GM23338 (cell line): ENCODE measurements at regions not wholly inside any gene's neighbourhood (a gene's known extent, or its start where the extent isn't known, plus 50 kb on each side); places are given as distances from the start of the nearest gene placed in this dataset.
"Not testable (repeated sequence)": the region's sequence is repeated elsewhere in the genome, so short reads cannot be mapped to it uniquely, and the experiment has no call there.

Experiments
- ATAC-seq: fragments of 200-7000 bp; cut with Tn5 transposase; 3 replicates; pipeline ENCODE4 v1.9.1; 2020
- DNase-seq: peaks from one replicate; pipeline ENCODE4 v3.0.0-alpha.2; 2015; ENCODE audit warnings: low spot score
- H2AFZ ChIP-seq: fragments of 200-600 bp; sonication (generic); 2 replicates; pipeline ENCODE4 v1.8.0; 2016; ENCODE audit warnings: antibody characterized with exemption, mild to moderate bottlenecking, moderate library complexity
- H3F3A ChIP-seq: fragments of 200-600 bp; sonication (generic); replicated peaks from 2 replicates; pipeline ENCODE4 v1.8.0; 2017; ENCODE audit warnings: antibody characterized with exemption, mixed run types, low read depth
- H3K27ac ChIP-seq: fragments of 200-600 bp; sonication (generic); 2 replicates; pipeline ENCODE4 v1.6.1; 2016; ENCODE audit warnings: low read depth
- H3K27me3 ChIP-seq: fragments of 200-600 bp; sonication (generic); 2 replicates; pipeline ENCODE4 v1.8.0; 2016; ENCODE audit warnings: mild to moderate bottlenecking, mixed run types, moderate library complexity; ENCODE audit not compliant: insufficient read depth
- H3K36me3 ChIP-seq: fragments of 200-600 bp; sonication (generic); 2 replicates; pipeline ENCODE4 v1.8.0; 2016; ENCODE audit warnings: mild to moderate bottlenecking; ENCODE audit not compliant: insufficient read depth
- H3K4me1 ChIP-seq: fragments of 200-600 bp; sonication (generic); 2 replicates; pipeline ENCODE4 v1.8.0; 2016; ENCODE audit warnings: mild to moderate bottlenecking, moderate library complexity; ENCODE audit not compliant: insufficient read depth
- H3K4me2 ChIP-seq: fragments of 200-600 bp; sonication (generic); 2 replicates; pipeline ENCODE4 v1.7.1; 2017; ENCODE audit warnings: mixed run types
- H3K4me3 ChIP-seq: fragments of 200-600 bp; sonication (generic); 2 replicates; pipeline ENCODE4 v1.6.1; 2016; ENCODE audit warnings: mixed run types
- H3K79me2 ChIP-seq: fragments of 200-600 bp; sonication (generic); replicated peaks from 2 replicates; pipeline ENCODE4 v1.8.0; 2017; ENCODE audit warnings: mild to moderate bottlenecking; ENCODE audit not compliant: insufficient read depth
- H3K9me2 ChIP-seq: fragments of 200-600 bp; sonication (generic); 2 replicates; pipeline ENCODE4 v1.8.0; 2017; ENCODE audit not compliant: insufficient read depth
- H4K20me1 ChIP-seq: fragments of 200-600 bp; sonication (generic); replicated peaks from 2 replicates; pipeline ENCODE4 v1.8.0; 2017; ENCODE audit warnings: mild to moderate bottlenecking; ENCODE audit not compliant: insufficient read depth
- H3K27ac Mint-ChIP-seq: 2 replicates; pipeline ENCODE4 v1.8.0; 2020; ENCODE audit warnings: inconsistent platforms, mild to moderate bottlenecking, moderate library complexity, mixed read lengths
- H3K27me3 Mint-ChIP-seq: 3 replicates; pipeline ENCODE4 v1.8.0; 2022; ENCODE audit warnings: low read depth, mild to moderate bottlenecking, moderate library complexity, mixed read lengths, inconsistent platforms; ENCODE audit not compliant: insufficient read depth, poor library complexity
- H3K36me3 Mint-ChIP-seq: 3 replicates; pipeline ENCODE4 v1.8.0; 2021; ENCODE audit warnings: low read depth, mild to moderate bottlenecking, inconsistent platforms, moderate library complexity, mixed read lengths
- H3K4me1 Mint-ChIP-seq: 3 replicates; pipeline ENCODE4 v1.8.0; 2020; ENCODE audit warnings: mild to moderate bottlenecking, inconsistent platforms, mixed read lengths
- H3K4me3 Mint-ChIP-seq: 3 replicates; pipeline ENCODE4 v1.8.0; 2021; ENCODE audit warnings: moderate library complexity, mild to moderate bottlenecking, inconsistent platforms, mixed read lengths
- H3K9me3 Mint-ChIP-seq: 3 replicates; pipeline ENCODE4 v1.8.0; 2020; ENCODE audit warnings: moderate library complexity, mild to moderate bottlenecking, inconsistent platforms, mixed read lengths
- EZH2phosphoT487 ChIP-seq: fragments of 200-600 bp; sonication (generic); IDR thresholded peaks from one replicate; pipeline ENCODE4 v1.8.1; 2018; ENCODE audit warnings: antibody characterized with exemption; ENCODE audit not compliant: unreplicated experiment
- NANOG ChIP-seq: IDR thresholded peaks from 2 replicates; pipeline ENCODE4 v1.6.1; 2016; ENCODE audit warnings: antibody characterized with exemption, borderline replicate concordance
- ZNF331 ChIP-seq: fragments of 250-450 bp; sonication (Bioruptor Pico); IDR thresholded peaks from 2 replicates; pipeline ENCODE4 v1.5.0; 2020; ENCODE audit warnings: low read depth, mild to moderate bottlenecking, moderate library complexity
- TF ChIP-seq, protein P1 (sequence below): fragments of 250-450 bp; sonication (Bioruptor Pico); IDR thresholded peaks from 2 replicates; pipeline ENCODE4 v1.5.0; 2020; ENCODE audit warnings: mild to moderate bottlenecking, moderate library complexity
- TF ChIP-seq, protein P2 (sequence below), 2 experiments: fragments of 200-600 bp in 1 of 2; sonication (generic) in 1 of 2; conservative IDR thresholded peaks; 2 replicates each; pipeline versions ENCODE4 v1.5.1 to v1.6.1; 2016 to 2017; ENCODE audit warnings: antibody characterized with exemption in 2 of 2, low read depth in 2 of 2, mild to moderate bottlenecking in 2 of 2, moderate library complexity in 1 of 2

DNA sequence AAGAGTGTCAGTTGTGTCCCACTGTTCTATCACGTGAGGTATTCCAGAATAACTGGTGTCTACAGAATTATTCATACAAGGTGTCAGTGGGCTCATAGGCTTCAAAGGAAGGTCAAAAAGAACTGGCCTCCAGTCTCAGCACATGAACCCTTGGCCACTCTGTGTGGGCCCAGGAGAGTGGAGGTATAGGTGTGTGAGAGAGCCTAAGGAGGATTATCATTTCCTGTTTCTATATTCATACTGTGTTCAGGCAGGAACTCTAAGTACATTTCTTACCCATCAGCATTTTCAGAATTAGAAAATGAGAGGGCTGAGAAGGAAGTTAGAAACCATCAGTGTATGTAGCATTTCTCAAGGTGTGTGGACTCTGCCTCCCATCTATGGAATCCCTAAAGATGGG lies 87.0 kb downstream of the BTG1 start (continued):
- TF ChIP-seq, protein P1, sequence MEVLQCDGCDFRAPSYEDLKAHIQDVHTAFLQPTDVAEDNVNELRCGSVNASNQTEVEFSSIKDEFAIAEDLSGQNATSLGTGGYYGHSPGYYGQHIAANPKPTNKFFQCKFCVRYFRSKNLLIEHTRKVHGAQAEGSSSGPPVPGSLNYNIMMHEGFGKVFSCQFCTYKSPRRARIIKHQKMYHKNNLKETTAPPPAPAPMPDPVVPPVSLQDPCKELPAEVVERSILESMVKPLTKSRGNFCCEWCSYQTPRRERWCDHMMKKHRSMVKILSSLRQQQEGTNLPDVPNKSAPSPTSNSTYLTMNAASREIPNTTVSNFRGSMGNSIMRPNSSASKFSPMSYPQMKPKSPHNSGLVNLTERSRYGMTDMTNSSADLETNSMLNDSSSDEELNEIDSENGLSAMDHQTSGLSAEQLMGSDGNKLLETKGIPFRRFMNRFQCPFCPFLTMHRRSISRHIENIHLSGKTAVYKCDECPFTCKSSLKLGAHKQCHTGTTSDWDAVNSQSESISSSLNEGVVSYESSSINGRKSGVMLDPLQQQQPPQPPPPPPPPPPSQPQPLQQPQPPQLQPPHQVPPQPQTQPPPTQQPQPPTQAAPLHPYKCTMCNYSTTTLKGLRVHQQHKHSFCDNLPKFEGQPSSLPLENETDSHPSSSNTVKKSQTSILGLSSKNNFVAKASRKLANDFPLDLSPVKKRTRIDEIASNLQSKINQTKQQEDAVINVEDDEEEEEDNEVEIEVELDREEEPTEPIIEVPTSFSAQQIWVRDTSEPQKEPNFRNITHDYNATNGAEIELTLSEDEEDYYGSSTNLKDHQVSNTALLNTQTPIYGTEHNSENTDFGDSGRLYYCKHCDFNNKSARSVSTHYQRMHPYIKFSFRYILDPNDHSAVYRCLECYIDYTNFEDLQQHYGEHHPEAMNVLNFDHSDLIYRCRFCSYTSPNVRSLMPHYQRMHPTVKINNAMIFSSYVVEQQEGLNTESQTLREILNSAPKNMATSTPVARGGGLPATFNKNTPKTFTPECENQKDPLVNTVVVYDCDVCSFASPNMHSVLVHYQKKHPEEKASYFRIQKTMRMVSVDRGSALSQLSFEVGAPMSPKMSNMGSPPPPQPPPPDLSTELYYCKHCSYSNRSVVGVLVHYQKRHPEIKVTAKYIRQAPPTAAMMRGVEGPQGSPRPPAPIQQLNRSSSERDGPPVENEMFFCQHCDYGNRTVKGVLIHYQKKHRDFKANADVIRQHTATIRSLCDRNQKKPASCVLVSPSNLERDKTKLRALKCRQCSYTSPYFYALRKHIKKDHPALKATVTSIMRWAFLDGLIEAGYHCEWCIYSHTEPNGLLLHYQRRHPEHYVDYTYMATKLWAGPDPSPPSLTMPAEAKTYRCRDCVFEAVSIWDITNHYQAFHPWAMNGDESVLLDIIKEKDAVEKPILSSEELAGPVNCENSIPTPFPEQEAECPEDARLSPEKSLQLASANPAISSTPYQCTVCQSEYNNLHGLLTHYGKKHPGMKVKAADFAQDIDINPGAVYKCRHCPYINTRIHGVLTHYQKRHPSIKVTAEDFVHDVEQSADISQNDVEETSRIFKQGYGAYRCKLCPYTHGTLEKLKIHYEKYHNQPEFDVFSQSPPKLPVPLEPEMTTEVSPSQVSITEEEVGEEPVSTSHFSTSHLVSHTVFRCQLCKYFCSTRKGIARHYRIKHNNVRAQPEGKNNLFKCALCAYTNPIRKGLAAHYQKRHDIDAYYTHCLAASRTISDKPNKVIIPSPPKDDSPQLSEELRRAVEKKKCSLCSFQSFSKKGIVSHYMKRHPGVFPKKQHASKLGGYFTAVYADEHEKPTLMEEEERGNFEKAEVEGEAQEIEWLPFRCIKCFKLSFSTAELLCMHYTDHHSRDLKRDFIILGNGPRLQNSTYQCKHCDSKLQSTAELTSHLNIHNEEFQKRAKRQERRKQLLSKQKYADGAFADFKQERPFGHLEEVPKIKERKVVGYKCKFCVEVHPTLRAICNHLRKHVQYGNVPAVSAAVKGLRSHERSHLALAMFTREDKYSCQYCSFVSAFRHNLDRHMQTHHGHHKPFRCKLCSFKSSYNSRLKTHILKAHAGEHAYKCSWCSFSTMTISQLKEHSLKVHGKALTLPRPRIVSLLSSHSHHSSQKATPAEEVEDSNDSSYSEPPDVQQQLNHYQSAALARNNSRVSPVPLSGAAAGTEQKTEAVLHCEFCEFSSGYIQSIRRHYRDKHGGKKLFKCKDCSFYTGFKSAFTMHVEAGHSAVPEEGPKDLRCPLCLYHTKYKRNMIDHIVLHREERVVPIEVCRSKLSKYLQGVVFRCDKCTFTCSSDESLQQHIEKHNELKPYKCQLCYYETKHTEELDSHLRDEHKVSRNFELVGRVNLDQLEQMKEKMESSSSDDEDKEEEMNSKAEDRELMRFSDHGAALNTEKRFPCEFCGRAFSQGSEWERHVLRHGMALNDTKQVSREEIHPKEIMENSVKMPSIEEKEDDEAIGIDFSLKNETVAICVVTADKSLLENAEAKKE (CRISPR knock-in tag) = no peak
- TF ChIP-seq EZH2phosphoT487 (no peak), ZNF331 (CRISPR knock-in tag) (no peak), NANOG (no peak)
- TF ChIP-seq, protein P2, sequence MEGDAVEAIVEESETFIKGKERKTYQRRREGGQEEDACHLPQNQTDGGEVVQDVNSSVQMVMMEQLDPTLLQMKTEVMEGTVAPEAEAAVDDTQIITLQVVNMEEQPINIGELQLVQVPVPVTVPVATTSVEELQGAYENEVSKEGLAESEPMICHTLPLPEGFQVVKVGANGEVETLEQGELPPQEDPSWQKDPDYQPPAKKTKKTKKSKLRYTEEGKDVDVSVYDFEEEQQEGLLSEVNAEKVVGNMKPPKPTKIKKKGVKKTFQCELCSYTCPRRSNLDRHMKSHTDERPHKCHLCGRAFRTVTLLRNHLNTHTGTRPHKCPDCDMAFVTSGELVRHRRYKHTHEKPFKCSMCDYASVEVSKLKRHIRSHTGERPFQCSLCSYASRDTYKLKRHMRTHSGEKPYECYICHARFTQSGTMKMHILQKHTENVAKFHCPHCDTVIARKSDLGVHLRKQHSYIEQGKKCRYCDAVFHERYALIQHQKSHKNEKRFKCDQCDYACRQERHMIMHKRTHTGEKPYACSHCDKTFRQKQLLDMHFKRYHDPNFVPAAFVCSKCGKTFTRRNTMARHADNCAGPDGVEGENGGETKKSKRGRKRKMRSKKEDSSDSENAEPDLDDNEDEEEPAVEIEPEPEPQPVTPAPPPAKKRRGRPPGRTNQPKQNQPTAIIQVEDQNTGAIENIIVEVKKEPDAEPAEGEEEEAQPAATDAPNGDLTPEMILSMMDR (conservative IDR thresholded peaks at IDR 0.05; ENCODE audit: low read depth in 2 of 2) = no peak

DNA sequence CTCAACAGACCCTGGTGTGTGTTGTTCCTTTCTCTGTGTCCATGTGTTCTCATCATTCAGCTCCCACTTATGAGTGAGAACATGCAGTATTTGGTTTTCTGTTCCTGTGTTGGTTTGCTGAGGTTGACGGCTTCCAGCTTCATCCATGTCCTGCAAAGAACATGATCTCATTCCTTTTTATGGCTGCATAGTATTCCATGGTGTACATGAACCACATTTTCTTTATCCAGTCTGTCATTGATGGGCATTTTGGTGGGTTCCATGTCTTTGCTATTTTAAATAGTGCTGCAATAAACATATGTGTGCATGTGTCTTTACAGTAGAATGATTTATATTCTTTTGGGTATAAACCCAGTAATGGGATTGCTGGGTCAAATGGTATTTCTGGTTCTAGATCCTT lies 88.9 kb downstream of the BTG1 start:
- H3K4me1 ChIP-seq, H3K79me2 ChIP-seq, H3K27ac Mint-ChIP-seq, ATAC-seq, H3K27ac ChIP-seq, DNase-seq, H4K20me1 ChIP-seq, H3K4me3 Mint-ChIP-seq, H3K4me1 Mint-ChIP-seq, H2AFZ ChIP-seq, H3F3A ChIP-seq, H3K36me3 Mint-ChIP-seq, H3K27me3 Mint-ChIP-seq, H3K27me3 ChIP-seq, H3K4me2 ChIP-seq, H3K9me3 Mint-ChIP-seq, H3K4me3 ChIP-seq, H3K36me3 ChIP-seq, H3K9me2 ChIP-seq: not testable (repeated sequence)
